Endothelial cell of umbilical vein (primary cell): ENCODE measurements at regions not wholly inside any gene's neighbourhood (a gene's known extent, or its start where the extent isn't known, plus 50 kb on each side); places are given as distances from the start of the nearest gene placed in this dataset.

Experiments
- EZH2 ChIP-seq: IDR thresholded peaks from 2 replicates; pipeline ENCODE4 v1.6.1; 2012; ENCODE audit warnings: borderline replicate concordance, low read depth, mild to moderate bottlenecking, moderate library complexity, low read length, inconsistent platforms; ENCODE audit not compliant: severe bottlenecking
- POLR2A ChIP-seq: IDR thresholded peaks from 2 replicates; pipeline ENCODE4 v1.6.1; 2012; ENCODE audit warnings: low read depth, mild to moderate bottlenecking, control low read depth, low read length
- TF ChIP-seq, protein P1 (sequence below), 2 donors: IDR thresholded peaks; 1 replicate in 1 of 2; 2 replicates in 1 of 2; pipeline ENCODE4 v1.5.1; 2011; ENCODE audit warnings: low read length in 2 of 2, mild to moderate bottlenecking in 2 of 2, moderate library complexity in 2 of 2, control low read depth in 1 of 2, inconsistent platforms in 1 of 2, low read depth in 1 of 2; ENCODE audit not compliant: insufficient read depth in 1 of 2; ENCODE audit errors: extremely low read depth in 1 of 2

DNA sequence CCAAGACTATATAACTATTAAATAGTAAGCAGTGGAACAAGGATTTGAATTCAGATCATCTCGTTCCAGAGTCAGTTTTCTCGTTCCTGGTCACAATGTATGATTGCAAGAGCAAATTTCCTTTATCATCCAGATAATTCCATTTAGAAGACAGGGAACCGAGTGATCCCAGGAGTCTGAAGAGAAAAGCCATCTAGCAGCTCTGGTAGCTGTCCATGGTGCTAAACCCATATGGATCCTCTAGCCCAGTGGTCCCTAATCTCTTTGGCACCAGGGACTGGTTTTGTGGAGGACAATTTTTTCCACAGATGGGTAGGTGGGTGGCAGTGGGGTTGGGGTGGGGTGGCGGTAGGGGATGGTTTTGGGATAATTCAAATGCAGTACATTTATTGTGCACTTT lies 229.4 kb downstream of the PTPRU start:
- TF ChIP-seq, protein P1, sequence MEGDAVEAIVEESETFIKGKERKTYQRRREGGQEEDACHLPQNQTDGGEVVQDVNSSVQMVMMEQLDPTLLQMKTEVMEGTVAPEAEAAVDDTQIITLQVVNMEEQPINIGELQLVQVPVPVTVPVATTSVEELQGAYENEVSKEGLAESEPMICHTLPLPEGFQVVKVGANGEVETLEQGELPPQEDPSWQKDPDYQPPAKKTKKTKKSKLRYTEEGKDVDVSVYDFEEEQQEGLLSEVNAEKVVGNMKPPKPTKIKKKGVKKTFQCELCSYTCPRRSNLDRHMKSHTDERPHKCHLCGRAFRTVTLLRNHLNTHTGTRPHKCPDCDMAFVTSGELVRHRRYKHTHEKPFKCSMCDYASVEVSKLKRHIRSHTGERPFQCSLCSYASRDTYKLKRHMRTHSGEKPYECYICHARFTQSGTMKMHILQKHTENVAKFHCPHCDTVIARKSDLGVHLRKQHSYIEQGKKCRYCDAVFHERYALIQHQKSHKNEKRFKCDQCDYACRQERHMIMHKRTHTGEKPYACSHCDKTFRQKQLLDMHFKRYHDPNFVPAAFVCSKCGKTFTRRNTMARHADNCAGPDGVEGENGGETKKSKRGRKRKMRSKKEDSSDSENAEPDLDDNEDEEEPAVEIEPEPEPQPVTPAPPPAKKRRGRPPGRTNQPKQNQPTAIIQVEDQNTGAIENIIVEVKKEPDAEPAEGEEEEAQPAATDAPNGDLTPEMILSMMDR (IDR thresholded peaks at IDR 0.05; ENCODE audit: extremely low read depth in 1 of 2, insufficient read depth in 1 of 2, low read depth in 1 of 2, low read length in 2 of 2) = no peak
- TF ChIP-seq EZH2 (no peak), POLR2A (no peak)
